ENCODE measurements at regions not wholly inside any gene's neighbourhood (a gene's known extent, or its start where the extent isn't known, plus 50 kb on each side); places are given as distances from the start of the nearest gene placed in this dataset.

- TF ChIP-seq CTCF (IDR thresholded peaks at IDR 0.05; ENCODE audit: borderline replicate concordance, extremely low read depth, low read length, poor library complexity, severe bottlenecking) (no peak), EZH2 (IDR thresholded peaks at IDR 0.05; ENCODE audit: borderline replicate concordance, low read depth, low read length, severe bottlenecking) (no peak)
Observed at GRCh38 chr21:29236201-29236600, 62.5 kb upstream of the BACH1 start.

Measured in DND-41 (cell line).